HG03280 (cell line): ENCODE measurements at regions not wholly inside any gene's neighbourhood (a gene's known extent, or its start where the extent isn't known, plus 50 kb on each side); places are given as distances from the start of the nearest gene placed in this dataset.
"Not testable (repeated sequence)": the region's sequence is repeated elsewhere in the genome, so short reads cannot be mapped to it uniquely, and the experiment has no call there.

ENCODE experiments used
- ATAC-seq: cut with Tn5 transposase; IDR thresholded peaks from one replicate; pipeline ENCODE4 v1.9.1; 2021; ENCODE audit warnings: mild to moderate bottlenecking, moderate library complexity; ENCODE audit not compliant: unreplicated experiment

- no peak for ATAC-seq
Observed at GRCh38 chr5:67724412-67725135, 491.0 kb upstream of the PIK3R1 start.

- ATAC-seq, result no peak
Observed at GRCh38 chr5:67723873-67724272, 491.7 kb upstream of the PIK3R1 start.

GRCh38 chr5:67722582-67722981 is 493.0 kb upstream of the PIK3R1 start:
- not testable (repeated sequence) for ATAC-seq

GRCh38 chr5:67720162-67720772 is 495.3 kb upstream of the PIK3R1 start:
- ATAC-seq, result no peak

- no peak for ATAC-seq
Observed at GRCh38 chr5:67702008-67702407, 505.4 kb upstream of the CD180 start.

- no peak for ATAC-seq
Observed at GRCh38 chr5:67699560-67699959, 503.0 kb upstream of the CD180 start.

GRCh38 chr5:67696446-67696845 is 499.8 kb upstream of the CD180 start:
- ATAC-seq, result no peak

GRCh38 chr5:67695369-67695768 is 498.8 kb upstream of the CD180 start:
- no peak for ATAC-seq

GRCh38 chr5:67694810-67695191 is 498.2 kb upstream of the CD180 start:
- ATAC-seq, result no peak

- no peak for ATAC-seq
Observed at GRCh38 chr5:67693956-67694809, 497.6 kb upstream of the CD180 start.

- no peak for ATAC-seq
Observed at GRCh38 chr5:67686746-67687145, 490.1 kb upstream of the CD180 start.

GRCh38 chr5:67681703-67682102 is 485.1 kb upstream of the CD180 start:
- no peak for ATAC-seq

- no peak for ATAC-seq
Observed at GRCh38 chr5:67680099-67680498, 483.5 kb upstream of the CD180 start.

- no peak for ATAC-seq
Observed at GRCh38 chr5:67679184-67679841, 482.7 kb upstream of the CD180 start.

- ATAC-seq, result no peak
Observed at GRCh38 chr5:67678594-67678993, 482.0 kb upstream of the CD180 start.

GRCh38 chr5:67677422-67677970 is 480.9 kb upstream of the CD180 start:
- ATAC-seq, result no peak

- no peak for ATAC-seq
Observed at GRCh38 chr5:67676863-67677262, 480.3 kb upstream of the CD180 start.

- ATAC-seq, result no peak
Observed at GRCh38 chr5:67674159-67674655, 477.6 kb upstream of the CD180 start.

- no peak for ATAC-seq
Observed at GRCh38 chr5:67673618-67674017, 477.0 kb upstream of the CD180 start.

GRCh38 chr5:67673180-67673579 is 476.6 kb upstream of the CD180 start:
- ATAC-seq, result no peak

- no peak for ATAC-seq
Observed at GRCh38 chr5:67672636-67673035, 476.0 kb upstream of the CD180 start.
